PFSK-1 (cell line): ENCODE measurements at regions not wholly inside any gene's neighbourhood (a gene's known extent, or its start where the extent isn't known, plus 50 kb on each side); places are given as distances from the start of the nearest gene placed in this dataset.

Experiments used
- POLR2AphosphoS5 ChIP-seq: IDR thresholded peaks from 2 replicates; pipeline ENCODE4 v1.6.1; 2012; ENCODE audit warnings: low read depth, mild to moderate bottlenecking, control low read depth, low read length, moderate library complexity
- REST ChIP-seq, 2 experiments: IDR thresholded peaks; 2 replicates each; pipeline versions ENCODE4 v1.6.1 to v1.8.0; 2011 to 2012; ENCODE audit warnings: low read depth in 2 of 2, low read length in 2 of 2, control low read depth in 1 of 2, inconsistent platforms in 1 of 2, mild to moderate bottlenecking in 1 of 2, moderate library complexity in 1 of 2; ENCODE audit not compliant: insufficient read depth in 1 of 2

- TF ChIP-seq POLR2AphosphoS5 (no peak), REST (IDR thresholded peaks at IDR 0.05; ENCODE audit: insufficient read depth in 1 of 2, low read depth in 2 of 2, low read length in 2 of 2) (no peak)
These were observed 306.4 kb upstream of the TBX3 start for GRCh38 chr12:114990381-114990780.
